K562 (cell line): ENCODE measurements at regions not wholly inside any gene's neighbourhood (a gene's known extent, or its start where the extent isn't known, plus 50 kb on each side); places are given as distances from the start of the nearest gene placed in this dataset.

Source experiments
- ATAC-seq: fragments of 200-7000 bp; cut with Tn5 transposase; 3 replicates; pipeline ENCODE4 v1.9.1; 2020; ENCODE audit warnings: moderate library complexity
- BruUV-seq: library from RNA; stranded (reverse); fragments of 400-500 nt; replicated peaks from 2 replicates; lab custom pipeline; 2021; lab: Mats Ljungman, UMichigan
- CTCF ChIA-PET: fragments of 300-600 bp; formaldehyde crosslinking; extraction: SDS; loops from one replicate; lab custom pipeline; 2021; ENCODE audit warnings: low intra/inter-chr PET ratio; lab: Yijun Ruan, JAX
- POLR2A ChIA-PET: fragments of 300-600, 350-650 bp; sonication (Branson Sonifier 250); formaldehyde crosslinking; extraction: SDS; loops from one replicate; lab custom pipeline; 2021; ENCODE audit warnings: antibody characterized with exemption, inconsistent platforms; lab: Yijun Ruan, JAX
- DNase-seq, 4 experiments: peaks; one replicate each; pipeline versions ENCODE4 v3.0.0 to v3.0.0-alpha.2; 2011 to 2018; ENCODE audit warnings: low spot score in 3 of 4, mixed read lengths in 3 of 4; ENCODE audit errors: extremely low read depth in 1 of 4
- FAIRE-seq: peaks from 2 replicates; lab custom pipeline; 2011; peaks lifted over from hg19 to GRCh38; lab: Jason Lieb, UNC
- H2AFZ ChIP-seq: 2 replicates; pipeline ENCODE4 v1.6.0; 2011; ENCODE audit warnings: low read depth, low read length, control low read depth, inconsistent platforms
- H3K27ac ChIP-seq: fragments of 200-600 bp; 3 replicates; pipeline ENCODE4 v1.8.0; 2011; ENCODE audit warnings: low read depth, mild to moderate bottlenecking, control low read depth, inconsistent platforms, low read length, moderate library complexity, mixed read lengths; ENCODE audit errors: extremely low read depth
- H3K27me3 ChIP-seq, 2 experiments: fragments of 300-600 bp in 1 of 2; 2 replicates in 1 of 2; 3 replicates in 1 of 2; pipeline versions ENCODE4 v1.6.0 to v1.8.0; 2011; ENCODE audit warnings: inconsistent platforms in 2 of 2, low read length in 2 of 2, mild to moderate bottlenecking in 1 of 2, mixed read lengths in 1 of 2, moderate library complexity in 1 of 2; ENCODE audit not compliant: control insufficient read depth in 2 of 2, insufficient read depth in 2 of 2
- H3K36me3 ChIP-seq: fragments of 300-600 bp; 3 replicates; pipeline ENCODE4 v1.8.0; 2011; ENCODE audit warnings: mild to moderate bottlenecking, low read length, inconsistent platforms; ENCODE audit not compliant: control insufficient read depth, insufficient read depth
- H3K4me1 ChIP-seq, 2 experiments: fragments of 200-600 bp in 1 of 2; replicated peaks in 1 of 2; 2 replicates in 1 of 2; 3 replicates in 1 of 2; pipeline versions ENCODE4 v1.5.1 to v1.8.0; 2011; ENCODE audit warnings: inconsistent platforms in 2 of 2, low read length in 2 of 2, mild to moderate bottlenecking in 1 of 2, mixed read lengths in 1 of 2, moderate library complexity in 1 of 2; ENCODE audit not compliant: control insufficient read depth in 2 of 2, insufficient read depth in 2 of 2
- H3K4me2 ChIP-seq: 2 replicates; pipeline ENCODE4 v1.6.1; 2011; ENCODE audit warnings: low read length, control low read depth, inconsistent platforms, mixed read lengths; ENCODE audit not compliant: insufficient read depth
- H3K4me3 ChIP-seq: fragments of 200-600 bp; sonication (generic), shearing (Covaris generic); 2 replicates; pipeline ENCODE4 v1.5.1; 2016; ENCODE audit warnings: control low read depth, inconsistent platforms
- H3K79me2 ChIP-seq: fragments of 200-600 bp; 3 replicates; pipeline ENCODE4 v1.8.0; 2011; ENCODE audit warnings: low read length, inconsistent platforms; ENCODE audit not compliant: control insufficient read depth, insufficient read depth
- H3K9ac ChIP-seq, 2 experiments: 2 replicates each; pipeline versions ENCODE4 v1.6.0 to v1.6.1; 2011; ENCODE audit warnings: low read depth in 2 of 2, low read length in 2 of 2, control low read depth in 1 of 2, inconsistent platforms in 1 of 2, mild to moderate bottlenecking in 1 of 2, mixed read lengths in 1 of 2; ENCODE audit not compliant: insufficient read depth in 1 of 2
- H3K9me1 ChIP-seq: one replicate; pipeline ENCODE4 v1.6.0; 2011; ENCODE audit warnings: inconsistent platforms, mild to moderate bottlenecking, low read length, moderate library complexity; ENCODE audit not compliant: control insufficient read depth, insufficient read depth
- H3K9me3 ChIP-seq: replicated peaks from 2 replicates; pipeline ENCODE4 v1.5.1; 2011; ENCODE audit warnings: low read depth, low read length, inconsistent platforms; ENCODE audit not compliant: control insufficient read depth, insufficient read depth
- H4K20me1 ChIP-seq: replicated peaks from 2 replicates; pipeline ENCODE4 v1.6.1; 2011; ENCODE audit warnings: low read length, inconsistent platforms, mixed read lengths; ENCODE audit not compliant: control insufficient read depth, insufficient read depth
- E2F1 ChIP-seq: sonication (generic); formaldehyde crosslinking; IDR thresholded peaks from 2 replicates; pipeline ENCODE4 v1.8.1; 2023; ENCODE audit warnings: mild to moderate bottlenecking, missing genetic modification reagents, moderate library complexity
- GABPB2 ChIP-seq: fragments of 250-450 bp; sonication (Bioruptor Pico); conservative IDR thresholded peaks from 2 replicates; pipeline ENCODE4 v1.5.1; 2021; ENCODE audit warnings: mild to moderate bottlenecking
- MYNN ChIP-seq, 2 experiments: sonication (generic); formaldehyde crosslinking in 1 of 2; IDR thresholded peaks; 2 replicates each; pipeline versions ENCODE4 v1.5.0 to v1.6.1; 2016 to 2020; ENCODE audit warnings: antibody characterized with exemption in 1 of 2, missing genetic modification reagents in 1 of 2
- SMARCB1 ChIP-seq: IDR thresholded peaks from 2 replicates; pipeline ENCODE4 v1.6.1; 2011; ENCODE audit warnings: improper control_type of control experiment, low read depth; ENCODE audit not compliant: insufficient read length
- ZNF398 ChIP-seq: fragments of 250-450 bp; sonication (Bioruptor Pico); IDR thresholded peaks from 2 replicates; pipeline ENCODE4 v1.8.0; 2021; ENCODE audit warnings: moderate library complexity, mild to moderate bottlenecking, inconsistent platforms
- ZNF584 ChIP-seq: fragments of 200-800 bp; sonication (Bioruptor generic); IDR thresholded peaks from 2 replicates; pipeline ENCODE4 v1.6.1; 2016; ENCODE audit warnings: low read depth, mild to moderate bottlenecking, missing genetic modification characterization, missing compliant biosample characterization
- ZNF785 ChIP-seq: fragments of 250-450 bp; sonication (Bioruptor Pico); IDR thresholded peaks from 2 replicates; pipeline ENCODE4 v1.4.0; 2020; ENCODE audit warnings: mild to moderate bottlenecking
- WGBS: fragments of 100-300 bp; shearing (Covaris generic); methylation state at CpG from one replicate; pipeline ENCODE4 v1.1.6; 2016; ENCODE audit warnings: low coverage, mixed read lengths; ENCODE audit not compliant: insufficient coverage; ENCODE audit errors: missing lambda C conversion rate; 5-methylcytosine and 5-hydroxymethylcytosine counted together
- in situ Hi-C: fragments of 300-500 bp; cut with MboI; formaldehyde crosslinking; loops from 4 replicates; pipeline ENCODE4 v1.15.0; 2018; ENCODE audit warnings: inconsistent platforms, mixed read lengths
- intact Hi-C: fragments of 100-400 bp; cut with micrococcal nuclease; formaldehyde crosslinking; loops from 2 replicates; pipeline ENCODE4 v1.14.2; 2022

- in situ Hi-C loops (no loop called here), intact Hi-C loops (no loop called here)
- BruUV-seq, result no TSS peak
- 0% methylated on average over 3 of the region's 3 CpGs for WGBS
- no peak for TF ChIP-seq MYNN (IDR thresholded peaks at IDR 0.05)
- TF ChIP-seq MYNN (CRISPR knock-in tag; IDR thresholded peaks at IDR 0.05), result no peak
- TF ChIP-seq E2F1 (CRISPR knock-in tag), result no peak
- no peak for TF ChIP-seq ZNF785 (CRISPR knock-in tag)
- TF ChIP-seq SMARCB1, result no peak
- no peak for TF ChIP-seq ZNF584
- no peak for TF ChIP-seq GABPB2 (CRISPR knock-in tag)
- no peak for TF ChIP-seq ZNF398
- no peaks in the 10 kb centered on the region for H3K9me3 ChIP-seq
- DNase-seq, result no peak
- H3K4me1 ChIP-seq, result no peaks in the 10 kb centered on the region
- POLR2A ChIA-PET, result no interaction called here
- CTCF ChIA-PET, result no interaction called here
- no peaks in the 10 kb centered on the region for H3K36me3 ChIP-seq
- H2AFZ ChIP-seq, result no peak overlapping the region
- FAIRE-seq, result no peak
- no peak for ATAC-seq
- no peaks in the 10 kb centered on the region for H3K9me1 ChIP-seq
- H3K79me2 ChIP-seq, result no peaks in the 10 kb centered on the region
- no peak overlapping the region for H3K9ac ChIP-seq
- H3K27me3 ChIP-seq, result peaks cover 0 to 14% of the 10 kb centered on the region in 2 experiments; a peak in 2 of 5 replicates
- H3K4me3 ChIP-seq, result no peak overlapping the region
- no peak overlapping the region for H3K4me2 ChIP-seq
- H3K27ac ChIP-seq, result no peak overlapping the region
- H4K20me1 ChIP-seq, result no peaks in the 10 kb centered on the region; the same call in 1 of the 2 replicates
Observed at GRCh38 chr12:94722664-94723063, 72.3 kb upstream of the TMCC3 start.
